Brain microvascular endothelial cell (primary cell): ENCODE measurements at regions not wholly inside any gene's neighbourhood (a gene's known extent, or its start where the extent isn't known, plus 50 kb on each side); places are given as distances from the start of the nearest gene placed in this dataset.
"Not testable (repeated sequence)": the region's sequence is repeated elsewhere in the genome, so short reads cannot be mapped to it uniquely, and the experiment has no call there.

Experiments
- DNase-seq: peaks from one replicate; pipeline ENCODE4 v3.0.0-alpha.2; 2020
- H3K27ac ChIP-seq: fragments of 250-450 bp; sonication (Bioruptor Pico); 2 replicates; pipeline ENCODE4 v1.5.1; 2020; ENCODE audit warnings: mild to moderate bottlenecking, moderate library complexity
- H3K27me3 ChIP-seq: fragments of 250-450 bp; sonication (Bioruptor Pico); replicated peaks from 2 replicates; pipeline ENCODE4 v1.5.1; 2020; ENCODE audit warnings: mild to moderate bottlenecking
- H3K36me3 ChIP-seq: fragments of 250-450 bp; sonication (Bioruptor Pico); replicated peaks from 2 replicates; pipeline ENCODE4 v1.5.1; 2020; ENCODE audit warnings: mild to moderate bottlenecking
- H3K4me3 ChIP-seq: 2 replicates; pipeline ENCODE4 v1.5.1; 2011; ENCODE audit warnings: low read depth, mild to moderate bottlenecking, control low read depth, low read length, moderate library complexity
- in situ Hi-C: cut with HindIII; loops from 2 replicates; pipeline ENCODE4 v1.10.0; 2017; ENCODE audit warnings: low sequenced_read_pairs, low pct_ligation_motif_present
- TF ChIP-seq, protein P1 (sequence below): IDR thresholded peaks from 2 replicates; pipeline ENCODE4 v1.5.1; 2011; ENCODE audit warnings: low read depth, mild to moderate bottlenecking, moderate library complexity, low read length, control low read depth, inconsistent platforms; ENCODE audit errors: missing control alignments

DNA sequence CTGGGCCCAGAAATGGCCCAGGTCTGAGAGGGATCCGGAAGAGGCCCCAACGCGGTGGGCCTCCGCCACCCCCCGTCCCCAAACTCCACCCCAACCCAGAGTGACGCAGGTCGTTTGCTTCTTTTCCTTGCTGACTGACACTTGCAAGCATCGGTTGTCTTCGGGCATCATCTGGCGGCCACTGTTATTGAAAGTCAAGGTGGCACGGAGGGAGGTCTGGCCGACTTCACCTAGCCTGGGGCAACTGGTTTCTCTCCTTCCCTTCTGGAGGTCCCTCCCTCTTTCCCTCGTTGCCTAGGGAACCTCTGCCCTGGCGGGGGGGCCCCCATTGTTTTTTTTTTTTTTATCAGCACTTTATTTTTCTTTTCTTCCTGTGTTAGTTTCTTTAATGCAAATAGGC, 241.8 kb downstream of the ALG10 start:
- in situ Hi-C loops, result no loop called here
- Histone ChIP-seq H3K27me3 (no peaks in the 10 kb centered on the region), H3K4me3 (no peak overlapping the region), H3K27ac (no peak overlapping the region), H3K36me3 (no peaks in the 10 kb centered on the region)
- DNase-seq, result no peak
- TF ChIP-seq, protein P1, sequence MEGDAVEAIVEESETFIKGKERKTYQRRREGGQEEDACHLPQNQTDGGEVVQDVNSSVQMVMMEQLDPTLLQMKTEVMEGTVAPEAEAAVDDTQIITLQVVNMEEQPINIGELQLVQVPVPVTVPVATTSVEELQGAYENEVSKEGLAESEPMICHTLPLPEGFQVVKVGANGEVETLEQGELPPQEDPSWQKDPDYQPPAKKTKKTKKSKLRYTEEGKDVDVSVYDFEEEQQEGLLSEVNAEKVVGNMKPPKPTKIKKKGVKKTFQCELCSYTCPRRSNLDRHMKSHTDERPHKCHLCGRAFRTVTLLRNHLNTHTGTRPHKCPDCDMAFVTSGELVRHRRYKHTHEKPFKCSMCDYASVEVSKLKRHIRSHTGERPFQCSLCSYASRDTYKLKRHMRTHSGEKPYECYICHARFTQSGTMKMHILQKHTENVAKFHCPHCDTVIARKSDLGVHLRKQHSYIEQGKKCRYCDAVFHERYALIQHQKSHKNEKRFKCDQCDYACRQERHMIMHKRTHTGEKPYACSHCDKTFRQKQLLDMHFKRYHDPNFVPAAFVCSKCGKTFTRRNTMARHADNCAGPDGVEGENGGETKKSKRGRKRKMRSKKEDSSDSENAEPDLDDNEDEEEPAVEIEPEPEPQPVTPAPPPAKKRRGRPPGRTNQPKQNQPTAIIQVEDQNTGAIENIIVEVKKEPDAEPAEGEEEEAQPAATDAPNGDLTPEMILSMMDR, result no peak

DNA sequence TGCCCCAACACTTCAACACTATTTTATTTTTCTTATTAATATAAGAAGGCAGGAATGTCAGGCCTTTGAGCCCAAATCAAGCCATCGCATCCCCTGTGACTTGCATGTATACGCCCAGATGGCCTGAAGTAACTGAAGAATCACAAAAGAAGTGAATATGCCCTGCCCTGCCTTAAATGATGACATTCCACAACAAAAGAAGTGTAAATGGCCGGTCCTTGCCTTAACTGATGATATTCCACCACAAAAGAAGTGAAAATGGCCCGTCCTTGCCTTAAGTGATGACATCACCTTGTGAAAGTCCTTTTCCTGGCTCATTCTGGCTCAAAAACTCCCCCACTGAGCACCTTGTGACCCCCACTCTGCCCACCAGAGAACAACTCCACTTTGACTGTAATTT, 251.4 kb downstream of the ALG10 start:
- DNase-seq, H3K4me3 ChIP-seq, H3K36me3 ChIP-seq, in situ Hi-C loops, H3K27ac ChIP-seq, H3K27me3 ChIP-seq: not testable (repeated sequence)

DNA sequence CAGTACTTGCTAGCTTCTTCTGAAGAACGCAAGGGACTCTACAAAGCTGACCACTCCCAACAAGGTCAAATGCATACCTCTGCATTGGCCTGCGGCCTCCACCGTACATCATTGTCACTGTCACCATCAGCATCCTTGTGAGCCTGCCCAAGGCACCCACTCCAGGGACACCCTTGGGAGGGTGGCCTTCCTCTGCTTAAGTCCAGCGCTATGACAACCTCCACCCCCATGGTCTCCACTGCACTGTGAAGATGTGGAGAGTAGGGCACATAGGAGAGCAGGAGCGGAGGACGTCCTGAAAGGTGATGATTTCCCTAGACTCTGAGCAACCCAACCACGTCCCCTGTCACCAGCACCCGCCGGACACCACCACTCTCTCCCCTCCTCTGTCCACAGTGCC, 252.8 kb downstream of the ALG10 start:
- in situ Hi-C loops, result no loop called here
- no peaks in the 10 kb centered on the region for H3K36me3 ChIP-seq
- TF ChIP-seq, protein P1, result no peak

DNA sequence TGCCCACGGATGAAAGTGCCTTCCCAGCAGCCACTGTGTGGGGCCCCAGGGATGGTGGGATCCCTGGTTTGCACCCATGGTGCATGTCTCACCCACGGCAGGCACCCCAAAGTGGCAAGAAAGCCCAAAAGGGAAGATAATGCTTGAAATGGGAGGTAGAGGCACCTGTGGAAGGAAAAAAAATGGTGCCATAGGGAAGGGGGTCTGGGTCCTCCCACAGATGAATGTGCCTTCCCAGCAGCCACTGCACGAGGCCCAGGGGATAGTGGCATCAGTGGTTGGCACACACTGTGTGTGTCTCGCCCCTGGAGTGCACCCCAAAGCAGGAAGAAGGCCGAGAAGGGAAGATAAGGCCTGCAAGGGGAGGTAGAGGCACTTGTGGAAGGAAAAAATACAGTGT, 264.2 kb downstream of the ALG10 start:
- H3K36me3 ChIP-seq, result no peaks in the 10 kb centered on the region
- TF ChIP-seq, protein P1, result no peak
- DNase-seq, result no peak
- no peak overlapping the region for H3K27ac ChIP-seq
- in situ Hi-C loops, result no loop called here
- H3K27me3 ChIP-seq, result no peaks in the 10 kb centered on the region
- H3K4me3 ChIP-seq, result no peak overlapping the region

More for the DNA sequence above, 252.8 kb downstream of the ALG10 start:
- no peak overlapping the region for H3K27ac ChIP-seq
- H3K4me3 ChIP-seq, result no peak overlapping the region
- no peak for DNase-seq
- H3K27me3 ChIP-seq, result no peaks in the 10 kb centered on the region

DNA sequence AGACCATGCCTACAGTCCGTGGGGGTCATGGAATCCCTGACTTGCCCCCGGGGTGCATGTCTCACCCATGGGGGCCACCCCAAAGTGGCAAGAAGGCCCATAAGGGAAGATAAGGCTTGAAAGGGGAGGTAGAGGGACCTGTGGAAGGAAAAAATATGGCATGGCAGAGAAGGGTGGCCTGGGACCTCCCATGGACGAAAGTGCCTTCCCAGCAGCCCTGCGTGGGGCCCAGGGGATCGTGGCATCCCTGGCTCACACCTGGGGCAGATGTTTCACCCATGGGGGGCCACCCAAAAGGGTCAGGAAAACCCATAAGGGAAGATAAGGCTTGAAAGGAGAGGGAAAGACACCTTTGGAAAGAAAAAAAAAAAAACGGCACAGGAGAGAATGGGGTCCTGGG, 264.6 kb downstream of the ALG10 start:
- Histone ChIP-seq H3K27ac (no peak overlapping the region), H3K4me3 (no peak overlapping the region), H3K36me3 (no peaks in the 10 kb centered on the region), H3K27me3 (no peaks in the 10 kb centered on the region)
- in situ Hi-C loops, result no loop called here
- DNase-seq, result no peak
- TF ChIP-seq, protein P1, result no peak

DNA sequence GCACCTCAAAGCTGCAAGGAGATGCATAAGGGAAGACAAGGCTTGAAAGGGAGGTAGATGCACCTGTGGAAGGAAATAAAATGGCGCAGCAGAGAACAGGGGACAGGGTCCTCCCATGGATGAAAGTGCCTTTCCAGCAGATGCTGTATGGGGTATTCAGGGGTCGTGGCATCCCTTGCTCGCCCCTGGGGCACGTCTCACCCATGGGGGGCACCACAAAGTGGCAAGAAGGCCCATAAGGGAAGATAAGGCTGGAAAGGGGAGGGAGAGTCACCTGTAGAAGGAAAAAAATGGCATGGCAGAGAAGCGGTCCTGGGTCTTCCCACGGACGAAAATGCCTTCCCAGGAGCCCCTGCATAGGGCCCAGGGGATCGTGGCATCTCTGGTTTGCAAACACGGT, 265.1 kb downstream of the ALG10 start:
- TF ChIP-seq, protein P1, result no peak
- H3K36me3 ChIP-seq, result no peaks in the 10 kb centered on the region
- H3K27ac ChIP-seq, result no peak overlapping the region
- in situ Hi-C loops, result no loop called here
- H3K27me3 ChIP-seq, result no peaks in the 10 kb centered on the region
- no peak for DNase-seq
- H3K4me3 ChIP-seq, result no peak overlapping the region
